WERI-Rb-1 (cell line): ENCODE measurements at regions not wholly inside any gene's neighbourhood (a gene's known extent, or its start where the extent isn't known, plus 50 kb on each side); places are given as distances from the start of the nearest gene placed in this dataset.

ENCODE experiments used
- DNase-seq: peaks from one replicate; pipeline ENCODE4 v3.0.0-alpha.2; 2020
- H3K27ac ChIP-seq: fragments of 250-450 bp; sonication (Bioruptor Pico); 2 replicates; pipeline ENCODE4 v1.5.1; 2020; ENCODE audit warnings: mild to moderate bottlenecking, moderate library complexity
- H3K27me3 ChIP-seq: fragments of 250-450 bp; sonication (Bioruptor Pico); 2 replicates; pipeline ENCODE4 v1.5.1; 2021; ENCODE audit warnings: mild to moderate bottlenecking, low read depth, moderate library complexity; ENCODE audit not compliant: insufficient read depth, severe bottlenecking
- H3K36me3 ChIP-seq: fragments of 250-450 bp; sonication (Bioruptor Pico); 2 replicates; pipeline ENCODE4 v1.5.1; 2020; ENCODE audit warnings: mild to moderate bottlenecking, moderate library complexity
- H3K4me3 ChIP-seq: 2 replicates; pipeline ENCODE4 v1.5.1; 2011; ENCODE audit warnings: low read depth, mild to moderate bottlenecking, control low read depth, low read length
- H3K9me3 ChIP-seq: fragments of 250-450 bp; sonication (Bioruptor Pico); 2 replicates; pipeline ENCODE4 v1.5.1; 2021; ENCODE audit warnings: mild to moderate bottlenecking, moderate library complexity; ENCODE audit not compliant: severe bottlenecking
- TF ChIP-seq, protein P1 (sequence below): IDR thresholded peaks from 2 replicates; pipeline ENCODE4 v1.5.1; 2011; ENCODE audit warnings: low read depth, mild to moderate bottlenecking, control low read depth, inconsistent platforms, low read length

DNA sequence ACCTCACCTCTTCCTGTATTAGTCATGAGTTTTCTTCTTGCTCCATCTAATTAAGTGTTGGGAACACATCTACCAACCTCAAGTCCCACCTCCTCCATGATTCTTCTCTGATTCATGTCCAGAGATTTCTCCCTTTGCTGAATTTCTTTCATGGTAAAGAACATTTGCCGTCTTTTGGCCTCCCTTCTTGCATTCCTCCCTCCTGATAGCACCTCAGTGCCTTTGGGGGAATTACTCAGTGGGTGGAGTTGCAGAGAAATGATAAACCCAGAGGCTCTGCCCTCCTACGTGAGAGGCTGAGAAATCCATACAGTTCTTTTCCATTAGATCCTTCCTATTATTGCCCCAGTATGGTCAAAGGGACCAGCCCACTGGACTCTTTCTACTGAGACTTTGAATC, 651.9 kb downstream of the SLC4A3 start:
- DNase-seq: no peak
- no peak overlapping the region for H3K27ac ChIP-seq
- H3K9me3 ChIP-seq: no peaks in the 10 kb centered on the region
- no peak overlapping the region for H3K4me3 ChIP-seq
- no peaks in the 10 kb centered on the region for H3K27me3 ChIP-seq
- no peaks in the 10 kb centered on the region for H3K36me3 ChIP-seq
- TF ChIP-seq, protein P1, sequence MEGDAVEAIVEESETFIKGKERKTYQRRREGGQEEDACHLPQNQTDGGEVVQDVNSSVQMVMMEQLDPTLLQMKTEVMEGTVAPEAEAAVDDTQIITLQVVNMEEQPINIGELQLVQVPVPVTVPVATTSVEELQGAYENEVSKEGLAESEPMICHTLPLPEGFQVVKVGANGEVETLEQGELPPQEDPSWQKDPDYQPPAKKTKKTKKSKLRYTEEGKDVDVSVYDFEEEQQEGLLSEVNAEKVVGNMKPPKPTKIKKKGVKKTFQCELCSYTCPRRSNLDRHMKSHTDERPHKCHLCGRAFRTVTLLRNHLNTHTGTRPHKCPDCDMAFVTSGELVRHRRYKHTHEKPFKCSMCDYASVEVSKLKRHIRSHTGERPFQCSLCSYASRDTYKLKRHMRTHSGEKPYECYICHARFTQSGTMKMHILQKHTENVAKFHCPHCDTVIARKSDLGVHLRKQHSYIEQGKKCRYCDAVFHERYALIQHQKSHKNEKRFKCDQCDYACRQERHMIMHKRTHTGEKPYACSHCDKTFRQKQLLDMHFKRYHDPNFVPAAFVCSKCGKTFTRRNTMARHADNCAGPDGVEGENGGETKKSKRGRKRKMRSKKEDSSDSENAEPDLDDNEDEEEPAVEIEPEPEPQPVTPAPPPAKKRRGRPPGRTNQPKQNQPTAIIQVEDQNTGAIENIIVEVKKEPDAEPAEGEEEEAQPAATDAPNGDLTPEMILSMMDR: no peak

DNA sequence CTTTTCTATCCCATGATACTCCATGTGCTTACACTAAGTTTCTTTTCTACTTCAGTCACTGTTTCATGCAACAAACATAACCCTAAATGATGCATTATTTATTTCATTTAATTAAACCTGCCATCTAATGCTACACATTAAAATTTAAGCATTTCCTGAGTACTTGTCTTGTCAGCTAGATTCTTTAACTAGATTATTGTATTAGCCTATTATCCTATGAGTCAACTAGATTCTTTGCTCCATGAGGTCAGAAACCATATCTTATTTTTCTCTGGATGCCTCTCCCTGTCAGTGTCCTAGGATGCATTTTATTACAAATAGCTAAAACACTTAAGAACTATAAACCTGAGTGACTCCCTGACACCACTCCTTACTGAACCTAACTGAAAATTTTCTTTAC, 652.4 kb downstream of the SLC4A3 start:
- Histone ChIP-seq H3K27ac (no peak overlapping the region), H3K27me3 (no peaks in the 10 kb centered on the region), H3K36me3 (no peaks in the 10 kb centered on the region), H3K9me3 (no peaks in the 10 kb centered on the region), H3K4me3 (no peak overlapping the region)
- TF ChIP-seq, protein P1: no peak
- DNase-seq: no peak

DNA sequence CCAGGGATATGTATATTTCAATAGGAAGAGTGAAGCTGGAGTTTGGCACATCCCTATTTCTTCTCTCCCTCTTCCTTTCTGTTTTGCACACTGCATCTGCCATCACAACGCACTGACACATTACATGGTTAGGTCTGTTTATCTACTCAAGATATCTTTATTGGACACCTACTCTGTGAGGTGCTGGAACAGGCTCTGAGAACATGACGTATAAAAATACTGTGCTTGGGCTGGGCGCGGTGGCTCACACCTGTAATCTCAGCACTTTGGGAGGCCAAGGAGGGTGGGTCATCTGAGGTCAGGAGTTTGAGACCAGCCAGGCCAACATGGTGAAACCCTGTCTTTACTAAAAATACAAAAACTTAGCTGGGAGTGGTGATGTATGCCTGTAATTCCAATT, 653.3 kb downstream of the SLC4A3 start:
- H3K27ac ChIP-seq: no peak overlapping the region
- TF ChIP-seq, protein P1: no peak
- no peak overlapping the region for H3K4me3 ChIP-seq

DNA sequence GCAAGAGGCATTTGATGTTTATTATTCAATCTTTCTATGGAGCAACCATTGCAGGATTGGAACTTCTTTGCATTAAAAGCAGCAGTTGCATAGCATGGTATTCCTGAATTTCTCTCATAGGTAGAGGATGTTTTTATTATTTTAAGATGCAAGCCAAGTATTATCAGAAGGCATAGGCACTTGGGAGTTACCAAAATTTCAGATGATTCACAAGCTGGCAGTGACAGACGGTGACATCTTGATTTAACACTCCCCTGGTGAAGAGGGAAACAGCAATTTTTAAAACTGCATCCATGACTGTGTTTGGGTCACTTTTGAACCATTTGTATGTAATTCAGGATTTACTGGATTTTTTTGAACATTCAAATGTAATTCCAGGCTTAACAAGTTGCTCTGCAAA, 654.3 kb downstream of the SLC4A3 start:
- no peak overlapping the region for H3K27ac ChIP-seq
- H3K9me3 ChIP-seq: no peaks in the 10 kb centered on the region
- no peak overlapping the region for H3K4me3 ChIP-seq
- DNase-seq: no peak
- TF ChIP-seq, protein P1: no peak
- H3K36me3 ChIP-seq: no peaks in the 10 kb centered on the region
- H3K27me3 ChIP-seq: no peaks in the 10 kb centered on the region

More for the DNA sequence above, 653.3 kb downstream of the SLC4A3 start:
- Histone ChIP-seq H3K27me3 (no peaks in the 10 kb centered on the region), H3K36me3 (no peaks in the 10 kb centered on the region), H3K9me3 (no peaks in the 10 kb centered on the region)
- no peak for DNase-seq

DNA sequence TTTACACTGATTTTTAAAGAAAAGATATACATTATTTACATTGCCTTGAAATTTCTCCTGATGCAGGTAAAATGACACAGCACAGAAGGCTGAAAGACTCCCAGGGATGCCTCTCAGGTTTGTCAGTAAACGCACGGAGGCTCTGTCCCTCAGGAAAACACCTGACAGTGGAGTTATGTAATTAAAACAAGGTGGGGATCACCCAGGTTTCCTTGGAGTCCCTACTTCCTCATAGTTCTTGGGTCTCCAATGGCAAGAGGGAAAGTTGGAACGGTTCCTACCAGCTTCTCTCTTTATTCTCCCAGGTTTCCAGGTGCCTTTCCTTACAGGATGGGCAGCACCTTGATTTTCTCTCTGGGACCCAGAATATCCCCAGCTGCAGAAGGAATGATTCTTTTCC, 654.8 kb downstream of the SLC4A3 start:
- TF ChIP-seq, protein P1: no peak
- Histone ChIP-seq H3K27me3 (no peaks in the 10 kb centered on the region), H3K9me3 (no peaks in the 10 kb centered on the region), H3K4me3 (no peak overlapping the region), H3K27ac (no peak overlapping the region), H3K36me3 (no peaks in the 10 kb centered on the region)
- DNase-seq: no peak

DNA sequence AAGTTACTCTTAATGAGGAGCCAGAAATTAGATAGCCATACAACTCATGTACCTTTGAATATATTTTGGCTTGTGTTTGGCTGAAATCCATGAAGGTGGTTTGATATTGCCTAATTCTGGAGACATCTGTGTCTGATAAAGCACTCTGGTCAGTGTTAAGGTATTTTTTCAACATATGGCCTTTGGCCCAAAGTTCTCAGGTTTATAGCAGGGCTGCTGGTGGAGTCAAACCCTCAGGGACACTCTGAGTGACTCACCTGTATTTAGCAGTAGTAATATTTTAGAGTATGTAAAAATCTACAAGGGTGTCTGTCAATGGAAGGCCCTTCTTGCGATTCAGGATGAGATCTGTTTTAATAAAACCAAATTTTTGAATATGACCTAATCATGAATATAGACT, 666.5 kb downstream of the SLC4A3 start:
- no peak for DNase-seq
- Histone ChIP-seq H3K36me3 (no peaks in the 10 kb centered on the region), H3K9me3 (no peaks in the 10 kb centered on the region)

More for the DNA sequence above, 666.5 kb downstream of the SLC4A3 start:
- no peaks in the 10 kb centered on the region for H3K27me3 ChIP-seq
- TF ChIP-seq, protein P1: no peak
- H3K4me3 ChIP-seq: no peak overlapping the region
- H3K27ac ChIP-seq: no peak overlapping the region
